D341Med (cell line): ENCODE measurements at regions not wholly inside any gene's neighbourhood (a gene's known extent, or its start where the extent isn't known, plus 50 kb on each side); places are given as distances from the start of the nearest gene placed in this dataset.

Source experiments
- DNase-seq: peaks from one replicate; pipeline ENCODE4 v3.0.0; 2012; ENCODE audit warnings: low spot score

- DNase-seq: no peak
Observed at GRCh38 chr1:4431491-4431890, 222.9 kb upstream of the AJAP1 start.

GRCh38 chr1:4433075-4433474 is 221.3 kb upstream of the AJAP1 start:
- no peak for DNase-seq

DNA sequence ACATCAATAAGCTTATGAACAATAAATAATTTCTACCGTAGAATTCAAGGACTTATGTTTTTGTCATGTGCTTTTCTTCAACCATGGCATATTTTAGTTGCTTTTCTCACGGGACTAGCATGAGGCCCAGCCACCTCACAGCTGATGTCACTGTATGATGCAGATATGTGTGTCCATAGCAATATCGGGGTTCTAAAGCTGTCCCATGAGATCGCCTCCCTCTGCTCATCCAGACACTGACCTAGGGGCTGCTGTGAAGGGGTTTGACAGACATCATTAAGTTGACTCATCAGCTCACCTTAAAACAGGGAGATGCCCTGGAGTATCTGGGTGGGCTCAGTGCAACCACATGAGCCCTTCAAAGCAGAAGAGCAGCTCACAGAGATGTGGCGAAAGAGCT is 210.3 kb upstream of the AJAP1 start:
- DNase-seq: no peak

DNA sequence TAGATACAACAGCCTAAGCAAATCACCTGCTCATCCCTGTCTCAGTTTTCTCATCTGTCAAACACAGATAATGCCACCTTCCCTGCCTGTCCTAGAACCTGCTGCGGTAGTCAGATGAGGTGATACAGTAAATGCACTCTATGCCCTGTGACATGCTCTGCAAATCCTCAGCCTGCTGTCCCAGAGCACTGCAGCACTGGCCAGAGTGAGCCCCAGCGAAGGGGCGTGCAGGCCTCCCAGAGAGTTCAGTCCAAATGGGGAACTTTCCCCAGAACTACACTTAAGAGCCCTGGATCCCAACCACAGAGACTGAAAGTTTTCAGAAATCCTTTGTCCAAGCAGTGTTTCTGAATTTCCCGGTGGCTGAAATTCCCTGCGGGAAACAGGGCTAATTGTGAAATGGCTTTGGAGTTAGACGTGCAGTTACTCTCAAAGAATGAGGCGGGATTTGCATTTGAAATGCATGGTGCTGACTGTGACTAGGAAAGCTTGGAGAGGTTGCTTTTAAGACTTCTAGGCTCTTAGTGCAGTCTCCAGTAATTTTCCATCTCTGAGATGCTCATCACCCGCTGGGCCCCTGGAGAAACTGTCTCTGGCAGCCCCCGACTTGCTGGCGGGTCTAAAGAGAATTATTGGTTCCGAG is 206.5 kb upstream of the AJAP1 start:
- DNase-seq: no peak

DNA sequence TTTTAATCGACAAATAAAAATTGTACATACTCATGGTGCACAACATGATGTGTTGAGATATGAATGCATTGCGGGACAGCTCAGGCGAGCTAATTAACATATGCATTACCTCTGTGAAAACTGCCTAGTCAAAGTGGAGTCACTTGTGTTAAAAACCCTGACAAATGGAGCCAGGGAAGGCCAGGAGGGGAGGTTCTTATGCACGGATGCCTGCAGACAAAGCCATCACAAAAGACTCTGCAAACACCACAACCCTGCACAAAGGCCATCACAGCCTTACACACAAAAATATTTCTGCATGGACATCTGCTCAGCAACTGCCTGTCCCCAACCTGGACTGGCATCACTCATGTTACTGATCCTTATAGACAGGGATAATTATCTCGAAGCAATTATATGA is 204.4 kb upstream of the AJAP1 start:
- no peak for DNase-seq

GRCh38 chr1:4452701-4453100 is 201.7 kb upstream of the AJAP1 start:
- DNase-seq: no peak

- no peak for DNase-seq
Observed at GRCh38 chr1:4460052-4460451, 194.4 kb upstream of the AJAP1 start.

- no peak for DNase-seq
Observed at GRCh38 chr1:4460651-4461050, 193.8 kb upstream of the AJAP1 start.

GRCh38 chr1:4461726-4462290 is 192.6 kb upstream of the AJAP1 start:
- no peak for DNase-seq

DNA sequence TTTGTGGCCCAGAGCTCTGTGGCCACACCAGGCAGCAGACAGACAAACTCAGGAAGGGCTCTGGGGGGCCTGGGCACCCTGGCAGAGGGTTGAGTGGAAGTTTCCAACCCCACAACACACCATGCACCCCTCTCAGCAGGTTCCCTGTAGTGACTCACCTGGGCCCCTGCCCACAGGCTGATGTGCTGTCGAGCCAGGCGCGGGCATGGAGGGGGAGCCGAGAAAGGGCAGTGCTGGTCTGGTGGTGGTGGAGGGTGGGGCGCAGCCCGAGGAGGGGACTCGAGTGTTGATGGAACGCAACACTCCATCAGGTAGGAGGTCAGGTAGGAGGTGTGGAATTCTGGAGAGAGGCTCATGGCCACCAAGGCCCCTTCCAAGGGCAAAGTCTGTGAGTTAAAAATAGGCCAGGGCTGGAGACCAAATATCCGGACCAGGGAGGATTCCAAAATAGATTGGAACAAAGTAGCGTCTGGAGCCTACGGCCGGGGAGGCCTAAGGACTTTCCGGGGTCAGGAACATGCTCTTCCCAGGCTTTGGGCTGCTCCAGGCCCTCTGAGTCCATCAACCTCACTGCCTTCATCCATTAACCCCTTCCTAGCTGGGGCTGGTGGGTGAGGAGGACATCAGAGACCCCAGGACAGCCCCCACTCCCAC is 191.5 kb upstream of the AJAP1 start:
- DNase-seq: no peak

DNA sequence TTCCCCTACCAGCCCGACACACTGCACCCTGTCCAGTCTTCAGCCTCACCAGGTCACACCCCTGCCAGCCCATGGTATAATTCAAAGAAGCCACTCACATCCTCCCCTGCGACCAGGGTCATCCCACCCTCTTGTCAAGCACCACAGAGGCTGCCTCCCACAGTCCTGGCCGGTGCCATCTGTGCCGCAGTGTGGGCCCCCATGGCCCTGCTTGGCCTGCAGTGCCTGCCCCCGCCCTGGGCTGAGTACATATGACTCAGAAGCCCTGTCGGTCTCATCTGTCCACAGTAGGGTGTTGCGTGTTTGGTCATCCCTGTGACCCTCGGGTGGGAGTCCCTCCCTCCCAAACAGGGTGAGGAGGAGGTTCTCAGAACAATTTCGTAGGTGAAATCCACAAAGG is 190.8 kb upstream of the AJAP1 start:
- no peak for DNase-seq

- no peak for DNase-seq
Observed at GRCh38 chr1:4464478-4464877, 189.9 kb upstream of the AJAP1 start.

GRCh38 chr1:4467241-4467640 is 187.2 kb upstream of the AJAP1 start:
- DNase-seq: no peak

GRCh38 chr1:4468386-4468785 is 186.0 kb upstream of the AJAP1 start:
- no peak for DNase-seq

DNA sequence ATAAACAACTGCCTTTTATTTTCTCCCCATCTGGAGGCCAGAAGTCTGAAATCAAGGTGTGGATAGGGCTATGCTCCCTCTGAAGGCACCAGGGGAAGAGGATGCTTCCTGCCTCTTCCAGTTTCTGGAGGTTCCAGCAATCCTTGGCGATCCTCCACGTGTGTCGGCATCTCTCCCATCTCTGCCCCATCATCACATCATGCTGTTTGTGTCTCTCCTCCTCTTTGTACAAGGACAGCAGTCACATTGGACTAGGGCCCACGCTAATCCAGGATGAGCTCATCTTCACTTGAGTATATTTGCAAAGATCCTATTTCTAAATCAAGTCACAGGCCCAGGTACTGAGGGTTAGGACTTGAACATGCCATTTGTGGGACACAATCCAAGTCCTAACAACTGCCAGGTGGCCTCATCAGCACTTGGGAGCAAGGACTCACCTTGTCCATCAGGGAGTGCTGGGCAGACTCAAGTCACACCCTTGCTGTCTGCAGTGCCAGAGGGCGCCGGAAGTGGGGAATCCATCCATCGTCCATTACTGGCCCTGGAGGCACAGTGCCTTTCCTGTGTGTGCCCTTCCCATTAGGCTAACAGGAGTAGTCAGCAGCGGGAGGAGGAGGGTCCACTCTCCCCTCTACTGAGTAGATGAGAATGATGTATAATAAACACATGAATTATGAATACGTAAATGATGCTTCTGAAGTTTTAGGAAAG is 185.4 kb upstream of the AJAP1 start:
- DNase-seq: no peak

DNA sequence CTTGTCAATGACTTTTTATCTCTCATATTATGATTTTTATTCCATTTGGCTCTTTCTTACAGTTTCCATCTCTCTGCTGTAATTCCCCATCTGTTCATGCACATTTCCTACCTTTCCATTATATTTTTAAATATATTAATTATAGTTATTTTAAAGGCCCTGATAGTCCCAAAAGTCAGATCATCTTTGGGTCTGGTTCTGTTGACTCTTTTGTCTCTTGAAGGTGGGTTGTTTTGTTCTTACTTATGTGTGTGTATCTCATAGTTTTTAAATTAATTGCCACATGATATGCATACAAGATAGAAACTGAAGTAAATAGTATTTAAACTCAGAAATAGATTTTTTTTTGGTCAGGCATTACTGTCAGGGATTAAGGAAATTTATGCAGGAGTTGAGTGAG is 178.0 kb upstream of the AJAP1 start:
- no peak for DNase-seq

DNA sequence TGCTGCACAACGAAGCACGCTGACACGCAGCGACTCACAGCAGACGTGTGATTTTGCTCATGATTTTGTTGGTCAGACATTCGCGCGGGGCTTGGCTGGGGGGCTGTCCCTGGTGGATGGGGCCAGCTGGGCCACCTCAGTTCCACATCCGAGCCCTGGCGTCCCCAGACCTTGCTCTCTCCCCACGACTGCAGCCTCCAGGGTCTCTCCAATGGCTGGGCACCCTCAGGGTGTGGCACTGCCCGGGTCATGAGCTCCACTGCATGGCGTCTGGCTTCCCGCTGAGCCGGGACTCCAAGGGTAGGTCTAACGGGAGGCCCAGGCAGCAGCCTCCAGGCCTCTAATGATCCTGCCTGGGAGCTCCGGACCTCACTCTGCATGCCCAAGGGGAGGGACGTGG is 173.0 kb upstream of the AJAP1 start:
- DNase-seq: no peak

- no peak for DNase-seq
Observed at GRCh38 chr1:4482526-4482925, 171.9 kb upstream of the AJAP1 start.

GRCh38 chr1:4483021-4483625 is 171.3 kb upstream of the AJAP1 start:
- DNase-seq: no peak

DNA sequence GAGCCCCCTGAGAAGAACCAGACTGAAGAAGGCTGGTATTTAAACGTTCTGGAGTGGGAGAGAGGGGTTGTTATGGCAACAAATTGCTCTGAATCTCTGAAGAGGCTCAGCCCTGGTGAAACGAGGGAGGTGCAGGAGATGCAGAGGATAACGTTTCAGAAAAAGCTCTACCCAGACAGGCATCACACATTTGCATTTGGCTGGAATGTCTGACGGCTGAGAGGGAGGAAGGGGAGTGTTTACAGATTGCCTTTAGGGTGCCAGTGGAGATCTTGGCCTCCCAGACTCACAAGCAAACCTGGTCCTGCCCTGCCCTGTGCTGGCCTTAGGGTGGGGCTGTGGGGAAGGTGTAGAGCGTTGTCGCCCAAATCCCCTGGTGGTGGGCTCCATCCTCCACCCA is 169.0 kb upstream of the AJAP1 start:
- DNase-seq: no peak

DNA sequence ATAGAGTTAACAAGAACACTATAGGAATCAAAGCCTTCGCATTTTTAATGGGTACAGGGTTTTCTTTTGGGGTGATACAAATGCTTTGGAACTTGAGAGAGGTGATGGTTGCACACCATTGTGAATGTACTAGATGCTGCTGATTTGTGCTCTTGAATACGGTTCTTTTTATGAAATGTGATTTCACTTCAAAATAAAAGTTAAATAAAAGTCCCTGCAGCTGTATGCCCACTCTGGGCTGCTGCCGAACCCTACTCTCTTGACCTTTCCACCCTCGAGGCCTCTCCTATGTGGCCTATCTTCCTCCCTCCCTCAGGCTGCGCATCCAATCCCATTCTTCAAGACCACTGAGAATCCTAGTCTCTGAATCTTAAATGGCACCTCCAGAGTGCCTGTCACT is 168.5 kb upstream of the AJAP1 start:
- DNase-seq: no peak

DNA sequence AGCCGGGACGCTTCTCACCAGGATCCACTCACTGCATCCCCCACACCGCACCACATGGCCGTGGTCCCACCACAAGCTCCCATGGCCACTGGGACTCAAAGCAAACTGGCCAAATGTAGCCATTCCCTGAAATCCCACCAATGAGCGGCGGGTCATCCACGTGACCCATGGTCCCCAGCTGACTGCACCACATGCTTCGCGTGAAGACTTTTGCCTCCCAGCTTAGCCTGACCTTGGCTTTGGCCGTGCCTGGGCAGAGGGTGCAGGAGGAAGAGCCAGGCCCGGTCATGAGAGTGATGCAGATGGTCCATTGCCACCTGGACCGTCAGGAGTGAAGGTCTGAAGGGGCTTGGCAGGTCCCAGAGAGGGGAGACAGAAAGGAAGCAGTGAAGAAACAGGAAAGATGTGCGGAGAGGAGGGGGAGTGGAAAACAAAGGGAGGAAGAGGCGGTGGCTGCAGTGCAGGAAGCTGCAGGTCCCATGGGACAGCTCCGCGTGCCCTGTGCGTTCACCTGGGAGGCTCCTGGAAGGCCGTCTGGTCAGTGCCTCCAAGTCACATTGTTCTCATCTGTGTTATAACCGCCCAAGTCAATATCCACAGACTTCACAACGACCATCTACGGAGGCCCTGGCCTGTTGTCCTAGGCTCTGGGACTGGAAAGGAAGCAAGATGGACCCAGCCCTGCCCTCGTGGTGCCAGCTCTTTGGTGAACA is 167.8 kb upstream of the AJAP1 start:
- no peak for DNase-seq
